ENCODE measurements at regions not wholly inside any gene's neighbourhood (a gene's known extent, or its start where the extent isn't known, plus 50 kb on each side); places are given as distances from the start of the nearest gene placed in this dataset.

DNA sequence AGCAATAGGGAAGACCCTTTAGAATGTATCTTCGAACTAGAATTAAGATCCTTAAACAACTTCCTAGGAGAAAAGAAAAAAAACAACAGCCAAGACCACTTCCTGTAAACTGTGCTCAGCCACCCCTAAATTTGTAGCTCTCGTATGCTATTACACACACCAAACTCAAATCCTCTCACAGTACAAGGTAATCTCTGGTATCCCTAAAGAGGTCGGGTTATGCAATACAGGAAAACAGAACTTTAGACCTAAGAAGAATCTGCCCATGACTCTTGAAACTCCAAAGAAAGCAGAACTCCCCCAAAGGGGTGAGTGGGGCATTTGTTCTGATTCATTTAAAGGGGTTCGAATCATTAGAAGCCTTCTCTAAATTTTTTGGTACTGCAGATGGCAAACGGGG, 170.9 kb upstream of the CASK start:
- Mint-ChIP-seq H3K4me1 (peaks cover 14% of the 10 kb centered on the region), H3K27ac (no peak overlapping the region), H3K9me3 (no peaks in the 10 kb centered on the region), H3K4me3 (no peak overlapping the region), H3K27me3 (no peaks in the 10 kb centered on the region), H3K36me3 (no peaks in the 10 kb centered on the region)
- DNase-seq = no peak

- Mint-ChIP-seq H3K9me3 (no peaks in the 10 kb centered on the region), H3K4me3 (no peak overlapping the region), H3K27ac (no peak overlapping the region), H3K4me1 (peaks cover 14% of the 10 kb centered on the region), H3K36me3 (no peaks in the 10 kb centered on the region), H3K27me3 (no peaks in the 10 kb centered on the region)
- peak; percentile 3 for DNase-seq
Observed at GRCh38 chrX:42093756-42094155, 170.4 kb upstream of the CASK start.

- H3K27me3 Mint-ChIP-seq = no peaks in the 10 kb centered on the region
- no peak overlapping the region for H3K27ac Mint-ChIP-seq
- no peaks in the 10 kb centered on the region for H3K36me3 Mint-ChIP-seq
- no peak for DNase-seq
- H3K9me3 Mint-ChIP-seq = no peaks in the 10 kb centered on the region
- H3K4me3 Mint-ChIP-seq = no peak overlapping the region
- H3K4me1 Mint-ChIP-seq = peaks cover 14% of the 10 kb centered on the region
Observed at GRCh38 chrX:42090395-42090794, 167.0 kb upstream of the CASK start.

- H3K9me3 Mint-ChIP-seq = no peaks in the 10 kb centered on the region
- H3K36me3 Mint-ChIP-seq = no peaks in the 10 kb centered on the region
- no peak overlapping the region for H3K27ac Mint-ChIP-seq
Observed at GRCh38 chrX:42089031-42089430, 165.7 kb upstream of the CASK start.

DNA sequence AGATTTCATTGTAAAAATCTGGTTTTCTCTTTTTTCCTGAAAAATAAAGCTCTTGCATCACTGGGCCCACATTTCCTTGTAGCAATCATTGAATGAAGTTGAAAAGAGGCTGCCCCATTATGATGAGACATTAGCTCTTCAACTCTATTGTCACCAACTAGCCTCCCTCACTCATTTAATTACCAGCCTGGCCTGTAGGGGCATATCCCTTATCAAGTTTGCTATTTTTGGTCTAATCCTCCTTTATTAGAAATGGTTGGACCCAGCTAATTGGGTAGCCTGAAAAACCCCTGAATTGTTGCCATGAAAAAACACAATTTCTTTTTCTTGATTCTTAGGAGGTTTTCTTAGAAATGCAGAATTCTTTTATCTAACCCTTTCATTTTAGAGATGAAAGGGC, 164.6 kb upstream of the CASK start:
- no peak for DNase-seq
- H3K9me3 Mint-ChIP-seq = no peaks in the 10 kb centered on the region

More at GRCh38 chrX:42089031-42089430, 165.7 kb upstream of the CASK start:
- peaks cover 10% of the 10 kb centered on the region for H3K4me1 Mint-ChIP-seq
- no peak for DNase-seq
- no peak overlapping the region for H3K4me3 Mint-ChIP-seq
- H3K27me3 Mint-ChIP-seq = no peaks in the 10 kb centered on the region

DNA sequence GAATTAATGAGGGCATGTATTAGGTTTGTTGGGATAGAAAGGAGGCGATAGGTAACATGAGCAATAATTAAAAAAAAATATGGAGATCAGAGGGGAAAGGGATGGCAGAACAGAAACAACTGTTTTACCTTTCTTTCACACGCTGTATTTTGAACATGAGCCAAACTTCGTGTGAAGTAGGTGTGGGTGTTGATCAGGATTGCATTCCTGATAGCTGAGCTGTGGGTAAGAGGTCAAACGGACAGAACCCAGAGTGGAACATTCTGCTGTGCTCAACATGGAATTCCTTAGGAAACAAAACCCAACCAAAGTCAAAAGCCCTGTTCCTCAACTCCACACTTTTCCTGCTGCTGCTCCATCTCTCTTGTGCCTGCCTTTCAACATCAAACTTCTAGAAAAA, 162.5 kb upstream of the CASK start:
- H3K4me3 Mint-ChIP-seq = no peak overlapping the region
- H3K36me3 Mint-ChIP-seq = no peaks in the 10 kb centered on the region
- peaks cover 6% of the 10 kb centered on the region for H3K4me1 Mint-ChIP-seq
- no peaks in the 10 kb centered on the region for H3K9me3 Mint-ChIP-seq
- DNase-seq = no peak
- no peaks in the 10 kb centered on the region for H3K27me3 Mint-ChIP-seq
- no peak overlapping the region for H3K27ac Mint-ChIP-seq

More for the DNA sequence above, 164.6 kb upstream of the CASK start:
- no peaks in the 10 kb centered on the region for H3K36me3 Mint-ChIP-seq
- no peak overlapping the region for H3K4me3 Mint-ChIP-seq
- no peaks in the 10 kb centered on the region for H3K27me3 Mint-ChIP-seq
- H3K27ac Mint-ChIP-seq = no peak overlapping the region
- peaks cover 6% of the 10 kb centered on the region for H3K4me1 Mint-ChIP-seq

DNA sequence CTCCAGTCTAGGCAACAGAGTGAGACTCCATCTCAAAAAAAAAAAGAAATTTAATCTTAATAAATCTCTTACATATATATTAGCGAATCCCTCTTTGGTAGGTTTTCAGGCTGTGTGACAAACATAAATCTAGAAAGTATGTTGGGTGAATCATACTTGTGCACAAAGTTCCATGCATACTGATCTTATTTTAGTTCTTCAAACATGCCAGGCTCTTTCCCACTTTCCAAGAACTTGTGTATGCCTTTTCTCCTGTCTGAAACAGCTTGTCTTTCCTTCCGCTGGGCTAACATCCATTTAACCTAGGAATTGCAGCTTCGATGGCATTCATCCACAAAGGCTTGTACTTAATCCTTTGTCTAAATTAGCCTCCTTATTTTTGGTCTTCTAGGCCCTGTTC, 156.6 kb upstream of the CASK start:
- no peak overlapping the region for H3K27ac Mint-ChIP-seq
- no peak overlapping the region for H3K4me3 Mint-ChIP-seq
- no peaks in the 10 kb centered on the region for H3K9me3 Mint-ChIP-seq
- peaks cover 5% of the 10 kb centered on the region for H3K4me1 Mint-ChIP-seq
- no peak for DNase-seq
- H3K36me3 Mint-ChIP-seq = no peaks in the 10 kb centered on the region
- no peaks in the 10 kb centered on the region for H3K27me3 Mint-ChIP-seq

- H3K4me3 Mint-ChIP-seq = no peak overlapping the region
- no peaks in the 10 kb centered on the region for H3K27me3 Mint-ChIP-seq
- H3K36me3 Mint-ChIP-seq = no peaks in the 10 kb centered on the region
- peaks cover 5% of the 10 kb centered on the region for H3K4me1 Mint-ChIP-seq
- H3K9me3 Mint-ChIP-seq = no peaks in the 10 kb centered on the region
- DNase-seq = no peak
- H3K27ac Mint-ChIP-seq = no peak overlapping the region
Observed at GRCh38 chrX:42077675-42078074, 154.3 kb upstream of the CASK start.

- Mint-ChIP-seq H3K27me3 (no peaks in the 10 kb centered on the region), H3K9me3 (no peaks in the 10 kb centered on the region), H3K27ac (no peak overlapping the region), H3K4me3 (no peak overlapping the region), H3K36me3 (no peaks in the 10 kb centered on the region), H3K4me1 (peaks cover 5% of the 10 kb centered on the region)
- no peak for DNase-seq
Observed at GRCh38 chrX:42075032-42075431, 151.7 kb upstream of the CASK start.

GRCh38 chrX:42073448-42073847, 150.1 kb upstream of the CASK start:
- no peaks in the 10 kb centered on the region for H3K36me3 Mint-ChIP-seq
- no peak for DNase-seq
- no peak overlapping the region for H3K4me3 Mint-ChIP-seq
- H3K27ac Mint-ChIP-seq = no peak overlapping the region
- H3K27me3 Mint-ChIP-seq = no peaks in the 10 kb centered on the region
- no peaks in the 10 kb centered on the region for H3K9me3 Mint-ChIP-seq
- H3K4me1 Mint-ChIP-seq = peaks cover 5% of the 10 kb centered on the region

GRCh38 chrX:42070866-42071265, 147.5 kb upstream of the CASK start:
- Mint-ChIP-seq H3K36me3 (no peaks in the 10 kb centered on the region), H3K27ac (no peak overlapping the region), H3K4me3 (no peak overlapping the region), H3K9me3 (no peaks in the 10 kb centered on the region), H3K4me1 (peaks cover 5% of the 10 kb centered on the region), H3K27me3 (no peaks in the 10 kb centered on the region)
- no peak for DNase-seq

GRCh38 chrX:42054256-42054655, 130.9 kb upstream of the CASK start:
- no peak overlapping the region for H3K27ac Mint-ChIP-seq
- no peak overlapping the region for H3K4me3 Mint-ChIP-seq
- H3K9me3 Mint-ChIP-seq = no peaks in the 10 kb centered on the region
- H3K27me3 Mint-ChIP-seq = no peaks in the 10 kb centered on the region
- H3K36me3 Mint-ChIP-seq = no peaks in the 10 kb centered on the region
- no peak for DNase-seq
- H3K4me1 Mint-ChIP-seq = no peaks in the 10 kb centered on the region

DNA sequence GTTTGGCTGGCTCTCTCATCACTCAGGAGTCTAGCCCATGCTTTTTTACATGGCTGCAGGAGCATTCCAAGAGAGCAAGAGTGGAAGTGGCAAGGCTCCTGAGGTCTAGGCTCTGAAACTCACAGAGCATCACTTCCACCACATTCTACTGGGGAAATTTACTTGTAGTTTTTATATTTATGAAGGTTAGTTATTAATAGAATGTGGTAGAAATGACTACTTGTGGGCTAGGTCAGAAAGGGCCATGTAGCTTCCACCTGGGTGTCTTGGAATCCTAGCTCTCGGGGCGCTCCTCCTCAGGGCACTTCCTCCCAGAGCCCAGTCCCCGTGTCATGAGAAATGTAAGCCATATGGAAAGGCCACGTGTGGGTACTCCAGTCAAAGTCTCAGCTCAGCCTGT, 127.0 kb upstream of the CASK start:
- no peak overlapping the region for H3K27ac Mint-ChIP-seq
- no peak for DNase-seq
- no peak overlapping the region for H3K4me3 Mint-ChIP-seq
- no peaks in the 10 kb centered on the region for H3K9me3 Mint-ChIP-seq
- no peaks in the 10 kb centered on the region for H3K4me1 Mint-ChIP-seq
- no peaks in the 10 kb centered on the region for H3K36me3 Mint-ChIP-seq
- H3K27me3 Mint-ChIP-seq = no peaks in the 10 kb centered on the region

DNA sequence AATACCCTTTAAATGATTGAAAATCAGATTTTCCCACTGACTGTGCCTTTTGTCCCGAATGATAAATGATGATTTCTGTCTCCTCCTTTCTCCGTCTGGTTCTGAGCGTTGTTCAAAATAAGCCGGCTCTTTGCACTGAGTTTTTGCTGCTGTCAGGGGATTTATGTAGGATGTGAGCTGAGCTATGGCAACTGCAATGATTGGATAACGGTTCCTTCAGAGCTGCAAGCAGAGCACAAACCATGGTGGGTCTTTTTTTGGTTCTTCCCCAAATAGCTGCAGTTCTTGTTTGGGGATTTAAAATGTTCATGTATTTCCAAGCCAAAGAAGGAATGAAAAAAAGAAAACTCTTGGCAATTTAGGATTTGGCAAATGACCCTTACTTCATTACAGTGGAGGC, 124.5 kb upstream of the CASK start:
- H3K4me3 Mint-ChIP-seq = no peak overlapping the region
- no peak overlapping the region for H3K27ac Mint-ChIP-seq

GRCh38 chrX:42028109-42028508, 104.8 kb upstream of the CASK start:
- Mint-ChIP-seq H3K36me3 (no peaks in the 10 kb centered on the region), H3K9me3 (no peaks in the 10 kb centered on the region), H3K27ac (no peak overlapping the region), H3K27me3 (no peaks in the 10 kb centered on the region), H3K4me1 (no peaks in the 10 kb centered on the region), H3K4me3 (no peak overlapping the region)
- DNase-seq = no peak

More for the DNA sequence above, 124.5 kb upstream of the CASK start:
- H3K9me3 Mint-ChIP-seq = no peaks in the 10 kb centered on the region
- no peaks in the 10 kb centered on the region for H3K4me1 Mint-ChIP-seq
- H3K27me3 Mint-ChIP-seq = no peaks in the 10 kb centered on the region
- no peak for DNase-seq
- no peaks in the 10 kb centered on the region for H3K36me3 Mint-ChIP-seq

GRCh38 chrX:42027367-42028000, 104.1 kb upstream of the CASK start:
- no peaks in the 10 kb centered on the region for H3K4me1 Mint-ChIP-seq
- DNase-seq = no peak
- H3K36me3 Mint-ChIP-seq = no peaks in the 10 kb centered on the region
- H3K27me3 Mint-ChIP-seq = no peaks in the 10 kb centered on the region
- no peak overlapping the region for H3K4me3 Mint-ChIP-seq
- H3K9me3 Mint-ChIP-seq = no peaks in the 10 kb centered on the region
- H3K27ac Mint-ChIP-seq = no peak overlapping the region
